ENCODE measurements at regions not wholly inside any gene's neighbourhood (a gene's known extent, or its start where the extent isn't known, plus 50 kb on each side); places are given as distances from the start of the nearest gene placed in this dataset.

- no peak overlapping the region for H3K27ac Mint-ChIP-seq
- no peaks in the 10 kb centered on the region for H3K36me3 Mint-ChIP-seq
- POLR2A ChIA-PET, result no interaction called here
- DNase-seq, result no peak
- no peak overlapping the region for H3K4me3 Mint-ChIP-seq
- intact Hi-C loops (cut with micrococcal nuclease), result no loop called here
- H3K27me3 Mint-ChIP-seq, result peaks cover 9% of the 10 kb centered on the region
- no peaks in the 10 kb centered on the region for H3K4me1 Mint-ChIP-seq (ENCODE audit: low read depth)
- CTCF ChIA-PET, result no interaction called here
- no peaks in the 10 kb centered on the region for H3K9me3 Mint-ChIP-seq
Observed at GRCh38 chr17:13746404-13746803, 144.7 kb upstream of the HS3ST3A1 start.

DNA sequence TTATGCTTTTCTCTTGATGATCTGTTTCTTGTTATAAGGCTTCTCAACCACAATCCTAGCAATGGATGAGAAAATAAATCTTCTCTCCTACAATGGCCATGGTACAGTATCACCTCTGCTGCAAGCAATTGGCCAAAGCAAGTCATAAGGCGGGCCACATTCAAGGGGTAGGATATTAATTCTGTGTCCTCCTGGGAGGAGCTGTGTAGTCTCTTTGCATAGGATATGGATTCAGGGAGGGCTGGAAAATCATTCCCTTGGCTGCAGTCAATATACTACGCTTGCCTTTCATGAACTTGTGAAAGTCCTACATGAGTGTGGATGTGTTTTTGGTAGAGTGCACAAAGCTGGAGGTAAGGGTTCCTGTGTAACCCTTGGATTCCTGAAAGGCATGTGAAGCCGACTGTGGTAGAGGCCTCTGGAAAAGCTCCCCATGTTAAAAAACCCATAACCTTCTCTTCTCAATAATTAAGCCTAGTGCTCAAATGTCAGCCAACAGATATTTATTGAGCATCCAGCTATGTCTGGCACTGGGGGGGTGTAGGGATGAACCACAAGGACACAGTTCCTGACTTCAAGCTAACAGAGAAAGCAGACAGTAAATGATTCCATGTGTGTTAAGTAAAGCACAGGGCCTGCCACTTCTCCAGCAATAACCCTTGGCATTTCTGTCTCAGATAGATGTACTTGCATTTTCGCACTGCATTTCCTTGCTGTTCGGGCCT lies 147.6 kb upstream of the HS3ST3A1 start:
- Mint-ChIP-seq H3K9me3 (no peaks in the 10 kb centered on the region), H3K4me1 (ENCODE audit: low read depth) (no peaks in the 10 kb centered on the region), H3K27me3 (peaks cover 2% of the 10 kb centered on the region), H3K36me3 (no peaks in the 10 kb centered on the region), H3K4me3 (no peak overlapping the region), H3K27ac (no peak overlapping the region)
- no peak for DNase-seq
- intact Hi-C loops (cut with micrococcal nuclease), result no loop called here
- POLR2A ChIA-PET, result no interaction called here
- CTCF ChIA-PET, result interaction anchor here (1.0 kb wide), 1 partner anchor 1754 kb away, joined by 4 read pairs; no protein-coding TSS in a partner anchor

DNA sequence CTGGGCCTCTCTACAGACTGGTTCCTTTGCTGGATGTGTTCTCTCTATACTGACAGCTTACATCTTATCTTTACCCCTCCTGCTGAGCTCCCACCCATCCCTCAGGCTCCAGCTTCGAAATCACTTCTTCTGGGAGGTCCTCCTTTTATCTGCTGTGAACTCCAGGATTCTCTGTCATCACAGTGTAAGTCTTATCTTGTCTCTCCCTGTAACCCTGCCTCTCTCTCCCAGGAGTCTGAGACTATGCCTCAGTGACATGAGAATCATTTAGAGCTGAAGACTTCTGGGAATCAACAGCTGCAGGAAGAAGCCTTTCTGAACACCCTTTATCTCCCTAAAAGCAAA lies 148.1 kb upstream of the HS3ST3A1 start:
- peaks cover 1% of the 10 kb centered on the region for H3K27me3 Mint-ChIP-seq
- no peaks in the 10 kb centered on the region for H3K9me3 Mint-ChIP-seq
- CTCF ChIA-PET, result interaction anchor here (1.0 kb wide), 1 partner anchor 1753 kb away, joined by 4 read pairs; no protein-coding TSS in a partner anchor
- POLR2A ChIA-PET, result no interaction called here
- no peaks in the 10 kb centered on the region for H3K36me3 Mint-ChIP-seq
- no peak overlapping the region for H3K27ac Mint-ChIP-seq
- H3K4me3 Mint-ChIP-seq, result no peak overlapping the region
- no peak for DNase-seq
- H3K4me1 Mint-ChIP-seq (ENCODE audit: low read depth), result no peaks in the 10 kb centered on the region
- intact Hi-C loops (cut with micrococcal nuclease), result no loop called here

DNA sequence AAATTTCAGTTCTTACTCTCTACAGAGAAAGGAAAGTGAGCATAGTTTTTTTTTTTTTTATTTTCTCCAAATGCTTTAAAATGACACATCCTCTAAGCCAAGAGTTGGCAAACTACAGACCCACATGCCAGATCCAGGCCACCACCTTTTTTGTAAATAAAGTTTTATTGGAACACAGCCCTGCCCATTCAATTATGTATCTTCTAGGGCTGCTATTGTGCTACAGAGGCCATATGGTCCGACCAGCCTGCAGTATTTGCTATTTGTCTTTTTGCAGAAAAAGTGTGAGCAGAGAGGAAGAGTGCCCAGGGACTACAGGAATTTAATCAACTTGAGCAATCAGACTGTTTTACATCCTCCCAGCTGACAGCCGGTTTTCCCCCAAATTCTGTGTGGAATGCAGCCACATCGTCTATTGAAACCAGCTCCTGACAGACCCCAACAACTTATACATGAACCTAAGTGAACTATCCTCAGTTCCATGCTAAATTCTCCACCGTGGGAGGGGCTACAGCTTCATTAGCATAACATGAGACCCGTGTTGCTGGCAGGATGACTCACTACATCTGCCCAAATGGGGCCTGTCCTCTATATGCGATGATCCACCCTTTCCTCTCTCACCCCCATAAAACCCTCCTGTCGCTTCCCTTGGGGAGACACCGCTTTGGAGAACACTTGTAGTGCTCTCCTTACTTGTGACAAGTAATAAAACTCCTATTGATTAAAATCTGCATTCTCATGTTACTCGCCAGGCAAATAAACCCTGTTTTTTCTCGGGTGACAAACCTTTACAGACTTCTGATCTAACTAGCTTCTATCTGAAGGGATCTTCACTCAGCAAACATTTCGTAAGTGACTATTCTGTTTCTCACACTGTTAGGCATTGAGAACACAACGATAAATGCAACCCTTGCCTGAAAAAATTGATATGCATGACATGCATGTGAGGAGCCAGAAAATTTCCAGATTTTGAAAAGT lies 149.4 kb upstream of the HS3ST3A1 start:
- POLR2A ChIA-PET, result no interaction called here
- H3K27ac Mint-ChIP-seq, result no peak overlapping the region
- H3K4me1 Mint-ChIP-seq (ENCODE audit: low read depth), result no peaks in the 10 kb centered on the region

DNA sequence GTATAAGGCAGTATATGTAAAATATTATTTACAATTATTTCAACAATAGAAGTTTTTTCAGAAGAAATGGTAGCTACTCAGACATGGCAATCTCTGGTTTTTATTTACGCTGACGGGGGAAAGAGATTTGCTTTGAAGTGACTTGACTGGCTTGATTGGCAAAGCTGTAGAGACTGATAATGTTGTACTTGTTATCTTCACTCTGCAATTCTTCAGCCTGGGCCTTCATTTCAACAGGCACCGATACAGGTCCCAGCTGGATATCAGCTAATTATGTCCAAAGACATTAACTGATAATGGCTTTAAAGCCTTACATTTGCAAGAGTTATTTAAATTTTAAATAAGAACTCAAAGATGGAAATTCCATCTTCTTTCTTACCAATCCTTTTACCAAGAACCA lies 151.4 kb upstream of the HS3ST3A1 start:
- CTCF ChIA-PET, result interaction anchor here (0.6 kb wide), 1 partner anchor 372 kb away, joined by 3 read pairs; no protein-coding TSS in a partner anchor
- Mint-ChIP-seq H3K36me3 (no peaks in the 10 kb centered on the region), H3K9me3 (no peaks in the 10 kb centered on the region), H3K27me3 (peaks cover 1% of the 10 kb centered on the region), H3K27ac (no peak overlapping the region), H3K4me1 (ENCODE audit: low read depth) (no peaks in the 10 kb centered on the region), H3K4me3 (no peak overlapping the region)
- POLR2A ChIA-PET, result no interaction called here
- no peak for DNase-seq
- intact Hi-C loops (cut with micrococcal nuclease), result no loop called here

More for the DNA sequence above, 149.4 kb upstream of the HS3ST3A1 start:
- Mint-ChIP-seq H3K36me3 (no peaks in the 10 kb centered on the region), H3K9me3 (no peaks in the 10 kb centered on the region), H3K4me3 (no peak overlapping the region), H3K27me3 (peaks cover 1% of the 10 kb centered on the region)
- intact Hi-C loops (cut with micrococcal nuclease), result no loop called here
- no peak for DNase-seq
- CTCF ChIA-PET, result no interaction called here

DNA sequence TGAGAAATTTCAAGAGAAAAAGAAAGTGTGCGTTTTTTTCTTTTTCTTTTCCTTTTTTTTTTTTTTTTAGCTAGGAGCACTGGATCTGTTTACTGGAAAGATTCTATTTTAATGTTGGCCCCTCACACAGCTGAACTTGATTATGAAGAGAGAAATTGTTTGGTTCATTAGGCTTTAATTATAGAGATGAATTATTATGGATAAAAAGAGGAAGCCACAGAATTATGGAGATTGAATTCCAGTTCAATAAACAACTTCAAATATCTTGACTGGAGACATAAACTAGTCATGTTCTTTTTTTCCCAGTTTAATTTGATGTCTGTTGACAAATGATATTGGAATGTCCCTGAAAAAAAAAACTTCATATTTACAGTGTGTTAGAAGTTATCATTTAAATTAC lies 152.0 kb upstream of the HS3ST3A1 start:
- POLR2A ChIA-PET, result no interaction called here
- intact Hi-C loops (cut with micrococcal nuclease), result no loop called here
- Mint-ChIP-seq H3K4me3 (no peak overlapping the region), H3K4me1 (ENCODE audit: low read depth) (no peaks in the 10 kb centered on the region), H3K9me3 (no peaks in the 10 kb centered on the region), H3K36me3 (no peaks in the 10 kb centered on the region), H3K27ac (no peak overlapping the region), H3K27me3 (peaks cover 1% of the 10 kb centered on the region)
- CTCF ChIA-PET, result no interaction called here
- DNase-seq, result no peak

DNA sequence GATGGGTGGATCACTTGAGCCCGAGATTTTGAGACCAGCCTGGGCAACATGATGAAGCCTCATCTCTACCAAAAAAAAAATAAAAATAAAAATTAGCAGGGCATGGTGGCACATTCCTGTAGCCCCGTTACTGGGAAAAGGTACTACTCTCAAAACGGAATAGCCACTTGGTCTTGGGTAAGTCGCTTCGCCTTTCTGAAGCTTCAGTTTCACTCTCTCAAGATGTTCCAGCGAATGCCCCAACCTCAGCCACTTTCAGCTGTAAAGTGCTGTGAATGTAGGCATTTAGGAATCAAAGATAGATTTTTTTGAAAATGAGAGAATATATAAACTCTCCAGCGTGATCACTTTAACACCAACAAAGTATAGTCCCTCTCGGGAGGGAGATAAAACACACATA lies 154.1 kb upstream of the HS3ST3A1 start:
- H3K27me3 Mint-ChIP-seq, result peaks cover 1% of the 10 kb centered on the region
- intact Hi-C loops (cut with micrococcal nuclease), result no loop called here
- H3K9me3 Mint-ChIP-seq, result no peaks in the 10 kb centered on the region
- ChIA-PET POLR2A (no interaction called here), CTCF (interaction anchor here (0.6 kb wide), 1 partner anchor 245 kb away, joined by 3 read pairs; no protein-coding TSS in a partner anchor)
- H3K4me1 Mint-ChIP-seq (ENCODE audit: low read depth), result no peaks in the 10 kb centered on the region
- no peaks in the 10 kb centered on the region for H3K36me3 Mint-ChIP-seq
- no peak for DNase-seq
- H3K4me3 Mint-ChIP-seq, result no peak overlapping the region
- no peak overlapping the region for H3K27ac Mint-ChIP-seq

DNA sequence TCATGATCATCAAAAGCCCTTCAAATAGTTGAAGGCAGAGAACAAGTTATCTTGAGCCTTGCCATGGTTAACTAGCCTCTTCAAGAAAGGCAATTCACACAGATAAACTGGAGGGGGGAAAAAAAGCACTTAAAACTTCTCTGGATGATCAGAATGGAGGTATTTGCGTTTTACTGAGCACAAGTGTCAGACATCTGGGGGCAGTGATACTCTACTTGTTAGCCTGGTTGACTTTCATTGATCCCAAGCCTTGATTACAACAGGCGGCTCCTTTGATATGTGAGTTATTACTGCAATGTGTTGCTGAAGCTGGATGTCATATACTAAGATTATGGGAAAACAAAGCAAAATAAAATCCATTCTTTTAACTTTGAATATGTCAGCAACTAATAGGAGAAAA lies 155.0 kb upstream of the HS3ST3A1 start:
- intact Hi-C loops (cut with micrococcal nuclease), result no loop called here
- DNase-seq, result no peak
- peaks cover under 1% of the 10 kb centered on the region for H3K27me3 Mint-ChIP-seq
- no peaks in the 10 kb centered on the region for H3K4me1 Mint-ChIP-seq (ENCODE audit: low read depth)
- H3K4me3 Mint-ChIP-seq, result no peak overlapping the region
- H3K27ac Mint-ChIP-seq, result no peak overlapping the region
- no peaks in the 10 kb centered on the region for H3K9me3 Mint-ChIP-seq
- ChIA-PET POLR2A (no interaction called here), CTCF (interaction anchor here (1.2 kb wide), 1 partner anchor 545 kb away, joined by 3 read pairs; no protein-coding TSS in a partner anchor)
- no peaks in the 10 kb centered on the region for H3K36me3 Mint-ChIP-seq

DNA sequence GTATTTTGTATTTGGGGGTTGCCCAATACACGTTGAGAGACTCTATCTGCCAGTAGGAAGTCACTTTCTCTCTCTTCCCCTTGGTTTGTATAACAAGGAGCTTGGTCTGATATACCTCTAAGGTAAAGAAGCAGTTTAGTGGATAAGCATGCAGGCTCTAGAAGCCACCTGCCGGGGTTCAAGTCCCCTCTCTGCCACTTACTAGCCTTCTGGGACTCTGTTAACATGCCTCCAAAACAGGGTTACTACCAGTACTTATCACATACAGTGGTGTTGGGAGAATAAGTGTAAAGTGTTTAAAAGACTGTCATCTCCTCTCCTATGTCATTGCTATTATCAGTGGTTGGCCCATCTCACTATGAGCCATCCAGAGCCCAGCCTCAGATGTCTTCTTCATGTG lies 156.1 kb upstream of the HS3ST3A1 start:
- no peaks in the 10 kb centered on the region for H3K4me1 Mint-ChIP-seq (ENCODE audit: low read depth)
- H3K4me3 Mint-ChIP-seq, result no peak overlapping the region
- H3K9me3 Mint-ChIP-seq, result no peaks in the 10 kb centered on the region
- intact Hi-C loops (cut with micrococcal nuclease), result no loop called here
- H3K27ac Mint-ChIP-seq, result no peak overlapping the region
- POLR2A ChIA-PET, result no interaction called here
- no peak for DNase-seq
- H3K27me3 Mint-ChIP-seq, result no peaks in the 10 kb centered on the region
- CTCF ChIA-PET, result no interaction called here
- no peaks in the 10 kb centered on the region for H3K36me3 Mint-ChIP-seq

- Mint-ChIP-seq H3K27ac (no peak overlapping the region), H3K9me3 (no peaks in the 10 kb centered on the region), H3K4me3 (no peak overlapping the region), H3K36me3 (no peaks in the 10 kb centered on the region), H3K4me1 (ENCODE audit: low read depth) (no peaks in the 10 kb centered on the region), H3K27me3 (peaks cover 9% of the 10 kb centered on the region)
- intact Hi-C loops (cut with micrococcal nuclease), result no loop called here
- ChIA-PET CTCF (no interaction called here), POLR2A (no interaction called here)
- no peak for DNase-seq
Observed at GRCh38 chr17:13759518-13760335, 158.0 kb upstream of the HS3ST3A1 start.

DNA sequence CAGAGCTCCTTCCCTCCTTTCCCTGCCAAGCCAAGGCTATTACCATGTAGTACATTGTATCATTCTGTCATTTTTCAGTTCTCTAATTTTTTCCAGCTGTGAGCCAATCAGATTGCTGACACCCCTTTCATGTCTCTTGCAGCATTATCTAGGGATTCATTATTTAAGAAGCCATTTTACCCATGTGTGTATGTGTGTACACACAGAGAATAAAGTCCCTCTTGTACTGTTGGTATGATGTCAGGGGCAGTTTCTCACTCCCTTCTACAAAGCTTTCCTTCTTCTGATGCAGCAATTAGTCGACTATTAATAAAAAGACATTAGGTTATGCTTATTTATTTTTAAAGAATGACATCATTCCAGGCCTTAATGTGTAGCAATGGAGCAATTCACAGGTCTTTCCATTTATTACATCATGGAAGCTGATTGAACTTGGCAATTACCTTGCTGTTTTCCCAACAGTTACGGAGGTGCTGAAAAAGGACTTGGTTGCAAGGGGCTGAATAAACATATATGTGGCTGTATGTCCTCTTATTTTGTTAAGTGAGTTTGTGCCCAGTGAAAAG lies 159.4 kb upstream of the HS3ST3A1 start:
- DNase-seq, result no peak
- no peaks in the 10 kb centered on the region for H3K36me3 Mint-ChIP-seq
- no peaks in the 10 kb centered on the region for H3K4me1 Mint-ChIP-seq (ENCODE audit: low read depth)
- intact Hi-C loops (cut with micrococcal nuclease), result no loop called here
- CTCF ChIA-PET, result no interaction called here
- H3K27me3 Mint-ChIP-seq, result peaks cover 12% of the 10 kb centered on the region
- no peaks in the 10 kb centered on the region for H3K9me3 Mint-ChIP-seq
- no peak overlapping the region for H3K4me3 Mint-ChIP-seq
- POLR2A ChIA-PET, result no interaction called here
- H3K27ac Mint-ChIP-seq, result no peak overlapping the region

- intact Hi-C loops (cut with micrococcal nuclease), result no loop called here
- Mint-ChIP-seq H3K9me3 (peaks cover 16% of the 10 kb centered on the region), H3K36me3 (peaks cover 5% of the 10 kb centered on the region), H3K4me3 (no peak overlapping the region), H3K27me3 (peaks cover 14% of the 10 kb centered on the region), H3K4me1 (ENCODE audit: low read depth) (no peaks in the 10 kb centered on the region), H3K27ac (no peak overlapping the region)
- no peak for DNase-seq
- POLR2A ChIA-PET, result no interaction called here
- CTCF ChIA-PET, result no interaction called here
Observed at GRCh38 chr17:13765701-13766100, 164.0 kb upstream of the HS3ST3A1 start.
